ENCODE measurements at regions not wholly inside any gene's neighbourhood (a gene's known extent, or its start where the extent isn't known, plus 50 kb on each side); places are given as distances from the start of the nearest gene placed in this dataset.

DNA sequence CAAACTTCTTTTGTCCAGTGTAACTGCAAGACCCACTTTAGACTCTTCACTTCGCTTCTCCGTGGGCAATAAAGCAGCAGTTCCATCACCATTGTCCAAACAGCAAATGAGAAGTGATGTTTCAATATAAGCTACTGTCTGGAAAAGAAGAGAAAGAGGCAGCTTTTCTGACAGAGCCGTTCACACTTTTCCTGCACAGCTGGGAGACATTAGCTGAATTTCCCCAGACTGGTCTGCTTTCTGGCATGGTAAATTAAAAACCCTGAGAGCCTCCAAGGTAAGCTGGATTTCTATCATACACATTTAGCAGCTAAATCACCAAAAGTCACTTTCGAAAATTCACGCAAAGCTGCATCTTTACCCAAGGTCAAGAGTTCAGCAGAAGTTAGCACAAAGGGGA lies 108.5 kb upstream of the CMC1 start:
- H3K4me3 ChIP-seq: no peak overlapping the region
- no peaks in the 10 kb centered on the region for H3K36me3 ChIP-seq
- TF ChIP-seq POLR2AphosphoS5 (IDR thresholded peaks at IDR 0.05) (no peak), POLR2A (IDR thresholded peaks at IDR 0.05) (no peak), CTCF (IDR thresholded peaks at IDR 0.05) (no peak)
- no peak for DNase-seq (ENCODE audit: low spot score)
- intact Hi-C loops (cut with DNase I): no loop called here
- 76% methylated on average over 5 of the region's 5 CpGs for WGBS
- H3K9me3 ChIP-seq: no peaks in the 10 kb centered on the region
- H3K4me1 ChIP-seq (replicated peaks): no peaks in the 10 kb centered on the region
- H3K27me3 ChIP-seq (replicated peaks; ENCODE audit: insufficient read depth): no peaks in the 10 kb centered on the region
- no peak overlapping the region for H3K27ac ChIP-seq

DNA sequence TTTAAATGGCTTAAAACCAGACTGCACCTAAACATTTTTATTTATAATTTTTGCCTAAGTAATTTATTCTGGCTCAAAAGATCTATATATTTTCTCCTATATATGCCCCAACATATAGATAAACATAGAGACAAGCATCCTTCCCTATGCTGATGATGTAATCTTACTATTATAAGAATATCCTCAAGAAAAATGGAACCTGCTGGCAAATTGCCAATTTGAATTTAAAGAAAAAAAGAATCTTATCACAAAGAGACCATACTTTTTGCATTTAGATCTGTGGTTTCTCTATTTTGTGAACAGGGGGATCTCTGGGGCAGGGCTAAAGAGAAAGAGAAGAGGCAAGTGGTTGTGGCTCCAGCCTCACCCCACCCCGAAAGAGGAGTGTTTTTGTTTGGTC lies 107.2 kb upstream of the CMC1 start:
- intact Hi-C loops (cut with DNase I): no loop called here
- no peaks in the 10 kb centered on the region for H3K9me3 ChIP-seq
- no peak for TF ChIP-seq POLR2A (IDR thresholded peaks at IDR 0.05)
- H3K27ac ChIP-seq: no peak overlapping the region
- no peak for DNase-seq (ENCODE audit: low spot score)
- no peaks in the 10 kb centered on the region for H3K4me1 ChIP-seq (replicated peaks)
- H3K36me3 ChIP-seq: no peaks in the 10 kb centered on the region
- no peak overlapping the region for H3K4me3 ChIP-seq
- no peaks in the 10 kb centered on the region for H3K27me3 ChIP-seq (replicated peaks; ENCODE audit: insufficient read depth)
- 100% methylated on average over 1 of the region's 1 CpG for WGBS

GRCh38 chr3:28134792-28135375 lies 106.5 kb upstream of the CMC1 start:
- TF ChIP-seq POLR2A (IDR thresholded peaks at IDR 0.05) (no peak), POLR2AphosphoS5 (IDR thresholded peaks at IDR 0.05) (no peak), CTCF (IDR thresholded peaks at IDR 0.05) (no peak)
- Histone ChIP-seq H3K27me3 (replicated peaks; ENCODE audit: insufficient read depth) (no peaks in the 10 kb centered on the region), H3K4me1 (replicated peaks) (no peaks in the 10 kb centered on the region), H3K36me3 (no peaks in the 10 kb centered on the region), H3K4me3 (no peak overlapping the region), H3K9me3 (no peaks in the 10 kb centered on the region), H3K27ac (no peak overlapping the region)
- no peak for DNase-seq (ENCODE audit: low spot score)
- WGBS: 61% methylated on average over 3 of the region's 3 CpGs
- intact Hi-C loops (cut with DNase I): no loop called here

DNA sequence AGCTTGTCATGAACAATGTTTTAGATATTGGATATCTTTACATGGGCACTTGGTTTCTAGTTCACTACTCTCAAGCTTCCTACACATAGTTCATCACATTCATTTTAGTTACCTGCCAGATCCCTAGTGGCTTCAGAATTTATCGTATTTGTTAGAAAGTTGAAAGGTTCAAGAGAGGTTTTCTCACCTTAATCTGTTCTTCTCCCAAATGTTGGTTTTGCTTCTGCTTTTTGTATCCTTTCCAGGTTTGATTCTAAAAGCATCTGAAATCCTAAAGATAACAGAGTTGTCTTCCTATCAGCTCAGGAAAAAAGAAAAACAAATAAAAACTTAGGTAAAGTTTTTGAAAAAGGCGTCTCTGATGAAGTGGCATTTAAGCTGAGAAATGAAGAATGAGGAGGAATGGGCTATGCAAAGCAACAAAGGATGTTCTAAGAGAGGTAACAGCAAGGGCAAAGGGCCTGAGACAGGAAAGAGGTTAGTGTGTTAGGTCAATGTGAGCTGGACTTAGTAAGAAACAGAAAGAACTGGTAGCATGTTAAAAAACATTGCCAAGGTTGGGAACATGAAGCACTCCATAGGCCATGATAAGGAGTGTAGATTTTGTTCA lies 104.7 kb upstream of the CMC1 start:
- Histone ChIP-seq H3K9me3 (no peaks in the 10 kb centered on the region), H3K4me1 (replicated peaks) (no peaks in the 10 kb centered on the region), H3K36me3 (no peaks in the 10 kb centered on the region), H3K4me3 (no peak overlapping the region), H3K27ac (no peak overlapping the region), H3K27me3 (replicated peaks; ENCODE audit: insufficient read depth) (no peaks in the 10 kb centered on the region)
- 93% methylated on average over 2 of the region's 2 CpGs for WGBS
- TF ChIP-seq POLR2A (IDR thresholded peaks at IDR 0.05) (no peak), POLR2AphosphoS5 (IDR thresholded peaks at IDR 0.05) (no peak), CTCF (IDR thresholded peaks at IDR 0.05) (no peak)
- DNase-seq (ENCODE audit: low spot score): no peak
- intact Hi-C loops (cut with DNase I): no loop called here

- Histone ChIP-seq H3K4me3 (no peak overlapping the region), H3K9me3 (no peaks in the 10 kb centered on the region), H3K27ac (no peak overlapping the region), H3K27me3 (replicated peaks; ENCODE audit: insufficient read depth) (no peaks in the 10 kb centered on the region), H3K4me1 (replicated peaks) (no peaks in the 10 kb centered on the region), H3K36me3 (no peaks in the 10 kb centered on the region)
- intact Hi-C loops (cut with DNase I): no loop called here
- 28% methylated on average over 6 of the region's 6 CpGs for WGBS
- TF ChIP-seq POLR2AphosphoS5 (IDR thresholded peaks at IDR 0.05) (no peak), POLR2A (IDR thresholded peaks at IDR 0.05) (no peak), CTCF (IDR thresholded peaks at IDR 0.05) (no peak)
- DNase-seq (ENCODE audit: low spot score): no peak
These were observed 103.3 kb upstream of the CMC1 start for GRCh38 chr3:28138043-28138610.

Data from prostate gland (tissue), 2 donors.